PC-9 (cell line): ENCODE measurements at regions not wholly inside any gene's neighbourhood (a gene's known extent, or its start where the extent isn't known, plus 50 kb on each side); places are given as distances from the start of the nearest gene placed in this dataset.

Experiments
- EZH2 ChIP-seq: fragments of 200-600 bp; sonication (generic); IDR thresholded peaks from 2 replicates; pipeline ENCODE4 v1.8.0; 2017; ENCODE audit warnings: antibody characterized with exemption, low read depth
- TF ChIP-seq, protein P1 (sequence below): fragments of 200-600 bp; sonication (generic); conservative IDR thresholded peaks from 2 replicates; pipeline ENCODE4 v1.6.1; 2017; ENCODE audit warnings: mixed run types, antibody characterized with exemption, mild to moderate bottlenecking, moderate library complexity

DNA sequence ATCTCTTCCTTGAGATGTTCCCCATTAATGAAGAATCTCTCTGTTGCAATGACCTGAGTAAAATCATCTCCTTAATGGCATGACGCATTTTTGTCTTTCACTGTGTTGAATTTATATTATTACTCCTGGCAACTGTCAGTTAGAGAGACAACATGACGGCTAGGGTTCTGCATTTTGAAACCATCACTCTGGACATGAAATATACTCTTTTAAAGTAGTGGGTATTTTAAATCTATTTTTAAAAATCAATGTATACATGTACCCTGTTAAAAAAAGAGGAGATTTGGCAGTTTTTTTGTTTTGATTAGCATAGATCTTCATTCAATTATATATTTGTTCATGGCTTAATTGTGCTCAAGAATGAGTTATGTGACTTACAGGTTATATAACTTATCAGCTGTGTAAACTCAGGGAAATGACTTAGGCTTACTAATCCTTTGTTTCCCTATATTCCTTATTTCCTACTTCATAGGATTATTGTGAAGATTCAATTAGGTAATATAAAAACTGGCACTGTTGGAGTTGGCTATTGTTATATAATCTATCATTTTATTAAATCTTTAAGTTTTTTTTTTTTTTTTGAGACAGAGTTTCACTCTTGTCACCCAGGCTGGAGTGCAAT is 632.0 kb upstream of the SPRY2 start:
- TF ChIP-seq, protein P1, sequence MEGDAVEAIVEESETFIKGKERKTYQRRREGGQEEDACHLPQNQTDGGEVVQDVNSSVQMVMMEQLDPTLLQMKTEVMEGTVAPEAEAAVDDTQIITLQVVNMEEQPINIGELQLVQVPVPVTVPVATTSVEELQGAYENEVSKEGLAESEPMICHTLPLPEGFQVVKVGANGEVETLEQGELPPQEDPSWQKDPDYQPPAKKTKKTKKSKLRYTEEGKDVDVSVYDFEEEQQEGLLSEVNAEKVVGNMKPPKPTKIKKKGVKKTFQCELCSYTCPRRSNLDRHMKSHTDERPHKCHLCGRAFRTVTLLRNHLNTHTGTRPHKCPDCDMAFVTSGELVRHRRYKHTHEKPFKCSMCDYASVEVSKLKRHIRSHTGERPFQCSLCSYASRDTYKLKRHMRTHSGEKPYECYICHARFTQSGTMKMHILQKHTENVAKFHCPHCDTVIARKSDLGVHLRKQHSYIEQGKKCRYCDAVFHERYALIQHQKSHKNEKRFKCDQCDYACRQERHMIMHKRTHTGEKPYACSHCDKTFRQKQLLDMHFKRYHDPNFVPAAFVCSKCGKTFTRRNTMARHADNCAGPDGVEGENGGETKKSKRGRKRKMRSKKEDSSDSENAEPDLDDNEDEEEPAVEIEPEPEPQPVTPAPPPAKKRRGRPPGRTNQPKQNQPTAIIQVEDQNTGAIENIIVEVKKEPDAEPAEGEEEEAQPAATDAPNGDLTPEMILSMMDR, result no peak
- no peak for TF ChIP-seq EZH2
